ENCODE measurements at regions not wholly inside any gene's neighbourhood (a gene's known extent, or its start where the extent isn't known, plus 50 kb on each side); places are given as distances from the start of the nearest gene placed in this dataset.
A peak's percentile ranks its signal among the peaks of the same experiment; 100 is the strongest.

- H3K4me3 ChIP-seq, result no peak overlapping the region
- peaks cover 4 to 34% (median 12%) of the 10 kb centered on the region in 4 donors for H3K4me1 ChIP-seq
- H3K9me3 ChIP-seq, result no peaks in the 10 kb centered on the region
- 20 to 36% methylated on average over 1 to 2 of the region's 2 CpGs for WGBS, 2 donors (ENCODE audit: low coverage in 1 of 2)
- intact Hi-C loops (cut with DNase I; ENCODE audit: low total_unique reads) (loop anchor here (5.0 kb wide), 1 partner anchor 1654 kb away; no protein-coding TSS in a partner anchor), in situ Hi-C loops (cut with MboI; ENCODE audit: low pct_ligation_motif_present in 1 of 4, low pct_unique_long_range_greater_than_20kb in 1 of 4, low sequenced_read_pairs in 3 of 4) (no loop called here)
- TF ChIP-seq POLR2AphosphoS5 (IDR thresholded peaks at IDR 0.05) (peak in 2 of 3 donors; percentile 59 to 76), EP300 (IDR thresholded peaks at IDR 0.05; ENCODE audit: low read depth) (peak; percentile 57), POLR2A (IDR thresholded peaks at IDR 0.05) (no peak), CTCF (IDR thresholded peaks at IDR 0.05) (no peak)
- H3K27ac ChIP-seq, result peak overlapping the region; percentile 31 to 59 (median 40)
- H3K36me3 ChIP-seq, result no peaks in the 10 kb centered on the region
- peak; percentile 48 for DNase-seq
- no peaks in the 10 kb centered on the region for H3K27me3 ChIP-seq
Measured at GRCh38 chr2:167733747-167734146, 513.6 kb downstream of the STK39 start.

- no peak overlapping the region for H3K4me3 ChIP-seq
- no peaks in the 10 kb centered on the region for H3K9me3 ChIP-seq
- H3K4me1 ChIP-seq, result peaks cover 4 to 34% (median 12%) of the 10 kb centered on the region in 4 donors
- 47 to 50% methylated on average over 4 of the region's 4 CpGs for WGBS, 2 donors (ENCODE audit: low coverage in 1 of 2)
- no peaks in the 10 kb centered on the region for H3K27me3 ChIP-seq
- H3K27ac ChIP-seq, result peak overlapping the region; percentile 1 to 61 (median 46)
- in situ Hi-C loops (cut with MboI; ENCODE audit: low pct_ligation_motif_present in 1 of 4, low pct_unique_long_range_greater_than_20kb in 1 of 4, low sequenced_read_pairs in 3 of 4), result no loop called here
- intact Hi-C loops (cut with DNase I; ENCODE audit: low total_unique reads), result loop anchor here (5.0 kb wide), 1 partner anchor 1655 kb away; no protein-coding TSS in a partner anchor
- no peak for DNase-seq
- H3K36me3 ChIP-seq, result no peaks in the 10 kb centered on the region
- TF ChIP-seq EP300 (IDR thresholded peaks at IDR 0.05; ENCODE audit: low read depth) (no peak), POLR2AphosphoS5 (IDR thresholded peaks at IDR 0.05) (no peak), CTCF (IDR thresholded peaks at IDR 0.05) (no peak), POLR2A (IDR thresholded peaks at IDR 0.05) (no peak)
Measured at GRCh38 chr2:167732326-167732725, 515.1 kb downstream of the STK39 start.

GRCh38 chr2:167729911-167730310 is 517.5 kb downstream of the STK39 start:
- in situ Hi-C loops (cut with MboI; ENCODE audit: low pct_ligation_motif_present in 1 of 4, low pct_unique_long_range_greater_than_20kb in 1 of 4, low sequenced_read_pairs in 3 of 4) (no loop called here), intact Hi-C loops (cut with DNase I; ENCODE audit: low total_unique reads) (loop anchor here (5.0 kb wide), 1 partner anchor 1657 kb away; no protein-coding TSS in a partner anchor)
- Histone ChIP-seq H3K4me3 (no peak overlapping the region), H3K36me3 (no peaks in the 10 kb centered on the region), H3K27ac (no peak overlapping the region), H3K4me1 (peaks cover 4 to 34% (median 12%) of the 10 kb centered on the region in 4 donors), H3K9me3 (no peaks in the 10 kb centered on the region), H3K27me3 (no peaks in the 10 kb centered on the region)
- WGBS, 2 donors (ENCODE audit: low coverage in 1 of 2), result 79 to 85% methylated on average over 3 of the region's 3 CpGs
- DNase-seq, result no peak
- TF ChIP-seq EP300 (IDR thresholded peaks at IDR 0.05; ENCODE audit: low read depth), result no peak
- TF ChIP-seq POLR2AphosphoS5 (IDR thresholded peaks at IDR 0.05), result no peak
- TF ChIP-seq POLR2A (IDR thresholded peaks at IDR 0.05), result no peak
- no peak for TF ChIP-seq CTCF (IDR thresholded peaks at IDR 0.05)

GRCh38 chr2:167726788-167727187 is 520.6 kb downstream of the STK39 start:
- H3K4me3 ChIP-seq, result no peak overlapping the region
- H3K36me3 ChIP-seq, result no peaks in the 10 kb centered on the region
- intact Hi-C loops (cut with DNase I; ENCODE audit: low total_unique reads) (no loop called here), in situ Hi-C loops (cut with MboI; ENCODE audit: low pct_ligation_motif_present in 1 of 4, low pct_unique_long_range_greater_than_20kb in 1 of 4, low sequenced_read_pairs in 3 of 4) (no loop called here)
- WGBS, 2 donors (ENCODE audit: low coverage in 1 of 2), result 60 to 87% methylated on average over 1 to 2 of the region's 2 CpGs
- H3K4me1 ChIP-seq, result peaks cover 0 to 10% (median 3%) of the 10 kb centered on the region in 4 donors
- H3K27me3 ChIP-seq, result no peaks in the 10 kb centered on the region
- no peaks in the 10 kb centered on the region for H3K9me3 ChIP-seq
- H3K27ac ChIP-seq, result no peak overlapping the region
- no peak for TF ChIP-seq POLR2A (IDR thresholded peaks at IDR 0.05)
- TF ChIP-seq EP300 (IDR thresholded peaks at IDR 0.05; ENCODE audit: low read depth), result no peak
- no peak for TF ChIP-seq CTCF (IDR thresholded peaks at IDR 0.05)
- DNase-seq, result no peak

Measured in transverse colon (tissue), 4 donors.